Endothelial cell of umbilical vein (primary cell): ENCODE measurements at regions not wholly inside any gene's neighbourhood (a gene's known extent, or its start where the extent isn't known, plus 50 kb on each side); places are given as distances from the start of the nearest gene placed in this dataset.

Experiments used
- BruUV-seq: library from RNA; stranded (reverse); fragments of 400-500 nt; replicated peaks from 2 replicates; lab custom pipeline; 2021; lab: Mats Ljungman, UMichigan
- CTCF ChIA-PET: fragments of 300-600, 350-600 bp; sonication (Branson Sonifier 250); formaldehyde crosslinking; loops from one replicate; lab custom pipeline; 2021; ENCODE audit warnings: antibody characterized with exemption, inconsistent platforms; lab: Charles Lee
- POLR2A ChIA-PET: fragments of 300-600, 350-600 bp; sonication (Branson Sonifier 250); formaldehyde crosslinking; loops from one replicate; lab custom pipeline; 2021; ENCODE audit warnings: antibody characterized with exemption, inconsistent platforms; lab: Charles Lee
- DNase-seq: peaks from one replicate; pipeline ENCODE4 v3.0.0-alpha.2; 2011; ENCODE audit warnings: low read depth, low spot score
- FAIRE-seq: peaks from 2 replicates; lab custom pipeline; 2011; peaks lifted over from hg19 to GRCh38; lab: Jason Lieb, UNC
- H2AFZ ChIP-seq: 2 replicates; pipeline ENCODE4 v1.6.0; 2012; ENCODE audit warnings: low read depth, low read length, control low read depth, inconsistent platforms
- H3K27ac ChIP-seq: 2 replicates; pipeline ENCODE4 v1.5.1; 2011; ENCODE audit warnings: low read depth, mild to moderate bottlenecking, control low read depth, low read length, moderate library complexity; ENCODE audit not compliant: insufficient read depth
- H3K27me3 ChIP-seq, 2 experiments: 2 replicates each; pipeline versions ENCODE4 v1.6.0 to v1.6.1; 2011; ENCODE audit warnings: low read length in 2 of 2, mixed read lengths in 1 of 2; ENCODE audit not compliant: control insufficient read depth in 2 of 2, insufficient read depth in 2 of 2
- H3K36me3 ChIP-seq, 2 experiments: 2 replicates in 1 of 2; 3 replicates in 1 of 2; pipeline ENCODE4 v1.5.1; 2011; ENCODE audit warnings: low read length in 2 of 2, mild to moderate bottlenecking in 1 of 2, moderate library complexity in 1 of 2; ENCODE audit not compliant: control insufficient read depth in 2 of 2, insufficient read depth in 2 of 2; ENCODE audit errors: extremely low read depth in 1 of 2
- H3K4me1 ChIP-seq: 3 replicates; pipeline ENCODE4 v1.5.1; 2011; ENCODE audit warnings: mild to moderate bottlenecking, low read length; ENCODE audit not compliant: control insufficient read depth, insufficient read depth; ENCODE audit errors: extremely low read depth
- H3K4me2 ChIP-seq: 2 replicates; pipeline ENCODE4 v1.6.1; 2011; ENCODE audit warnings: low read length, control low read depth, mixed read lengths; ENCODE audit not compliant: insufficient read depth
- H3K4me3 ChIP-seq, 3 experiments: fragments of 200-600 bp in 1 of 3; sonication (generic), shearing (Covaris generic) in 1 of 3; replicated peaks in 1 of 3; 2 replicates each; pipeline ENCODE4 v1.5.1; 2011 to 2016; ENCODE audit warnings: control low read depth in 3 of 3, low read length in 3 of 3, mild to moderate bottlenecking in 2 of 3, inconsistent platforms in 1 of 3, low read depth in 1 of 3, moderate library complexity in 1 of 3; ENCODE audit not compliant: insufficient read depth in 1 of 3
- H3K79me2 ChIP-seq: 2 replicates; pipeline ENCODE4 v1.6.0; 2012; ENCODE audit warnings: low read length, inconsistent platforms; ENCODE audit not compliant: control insufficient read depth, insufficient read depth
- H3K9ac ChIP-seq: replicated peaks from 2 replicates; pipeline ENCODE3; 2011; ENCODE audit warnings: low read length, control low read depth; ENCODE audit not compliant: insufficient read depth; ENCODE audit errors: extremely low read depth
- H3K9me1 ChIP-seq: replicated peaks from 3 replicates; pipeline ENCODE4 v1.6.0; 2011; ENCODE audit warnings: mild to moderate bottlenecking, low read length; ENCODE audit not compliant: control insufficient read depth, insufficient read depth; ENCODE audit errors: extremely low read depth
- H3K9me3 ChIP-seq: replicated peaks from 2 replicates; pipeline ENCODE4 v1.5.1; 2012; ENCODE audit warnings: low read length, inconsistent platforms; ENCODE audit not compliant: control insufficient read depth, insufficient read depth
- H4K20me1 ChIP-seq: replicated peaks from 2 replicates; pipeline ENCODE3; 2011; ENCODE audit warnings: mild to moderate bottlenecking, low read length; ENCODE audit not compliant: control insufficient read depth, insufficient read depth; ENCODE audit errors: extremely low read depth
- CTCF ChIP-seq, 2 donors: IDR thresholded peaks; 1 replicate in 1 of 2; 2 replicates in 1 of 2; pipeline ENCODE4 v1.5.1; 2011; ENCODE audit warnings: low read length in 2 of 2, mild to moderate bottlenecking in 2 of 2, moderate library complexity in 2 of 2, control low read depth in 1 of 2, inconsistent platforms in 1 of 2, low read depth in 1 of 2; ENCODE audit not compliant: insufficient read depth in 1 of 2; ENCODE audit errors: extremely low read depth in 1 of 2
- EZH2 ChIP-seq: IDR thresholded peaks from 2 replicates; pipeline ENCODE4 v1.6.1; 2012; ENCODE audit warnings: borderline replicate concordance, low read depth, mild to moderate bottlenecking, moderate library complexity, low read length, inconsistent platforms; ENCODE audit not compliant: severe bottlenecking
- FOS ChIP-seq: IDR thresholded peaks from 2 replicates; pipeline ENCODE4 v1.6.1; 2011; ENCODE audit warnings: mild to moderate bottlenecking, low read length, moderate library complexity, borderline replicate concordance; ENCODE audit not compliant: insufficient read depth
- GATA2 ChIP-seq: IDR thresholded peaks from 2 replicates; pipeline ENCODE4 v1.7.0; 2011; ENCODE audit warnings: low read depth, mild to moderate bottlenecking, moderate library complexity, mixed read lengths, low read length; ENCODE audit not compliant: insufficient read length, insufficient read depth
- JUN ChIP-seq: IDR thresholded peaks from 2 replicates; pipeline ENCODE4 v1.6.1; 2011; ENCODE audit warnings: borderline replicate concordance, low read depth; ENCODE audit not compliant: insufficient read length, insufficient read depth
- MAX ChIP-seq: IDR thresholded peaks from 2 replicates; pipeline ENCODE4 v1.6.1; 2011; ENCODE audit not compliant: insufficient read depth, insufficient read length
- MYC ChIP-seq: IDR thresholded peaks from one replicate; pipeline ENCODE4 v1.6.1; 2011; ENCODE audit warnings: mild to moderate bottlenecking, low read depth, low read length
- POLR2A ChIP-seq: IDR thresholded peaks from 2 replicates; pipeline ENCODE4 v1.6.1; 2012; ENCODE audit warnings: low read depth, mild to moderate bottlenecking, control low read depth, low read length
- POLR2AphosphoS5 ChIP-seq: IDR thresholded peaks from 2 replicates; pipeline ENCODE4 v1.6.1; 2012; ENCODE audit warnings: low read depth, mild to moderate bottlenecking, control low read depth, low read length, moderate library complexity; ENCODE audit not compliant: insufficient read depth
- dilution Hi-C: fragments of 300-500 bp; cut with MboI; formaldehyde crosslinking; loops from one replicate; pipeline ENCODE4 v1.15.0; 2019; ENCODE audit warnings: low sequenced_read_pairs; ENCODE audit not compliant: extremely low pct_ligation_motif_present
- intact Hi-C: fragments of 100-400 bp; cut with micrococcal nuclease; formaldehyde crosslinking; loops from one replicate; pipeline ENCODE4 v1.10.0; 2022

- Histone ChIP-seq H3K9ac (no peak overlapping the region), H3K9me1 (no peaks in the 10 kb centered on the region), H3K4me1 (no peaks in the 10 kb centered on the region), H3K36me3 (no peaks in the 10 kb centered on the region), H3K79me2 (no peaks in the 10 kb centered on the region), H4K20me1 (no peaks in the 10 kb centered on the region), H3K9me3 (no peaks in the 10 kb centered on the region), H3K27me3 (no peaks in the 10 kb centered on the region), H3K4me2 (no peak overlapping the region), H3K4me3 (no peak overlapping the region), H3K27ac (no peak overlapping the region), H2AFZ (no peak overlapping the region)
- no peak for TF ChIP-seq POLR2AphosphoS5
- no peak for TF ChIP-seq CTCF (IDR thresholded peaks at IDR 0.05; ENCODE audit: extremely low read depth in 1 of 2, insufficient read depth in 1 of 2, low read depth in 1 of 2, low read length in 2 of 2)
- TF ChIP-seq POLR2A: no peak
- no peak for TF ChIP-seq MAX
- no peak for TF ChIP-seq JUN
- no peak for TF ChIP-seq GATA2
- no peak for TF ChIP-seq FOS
- no peak for TF ChIP-seq EZH2
- TF ChIP-seq MYC: no peak
- dilution Hi-C loops: no loop called here
- CTCF ChIA-PET: no interaction called here
- POLR2A ChIA-PET: no interaction called here
- no TSS peak for BruUV-seq
- intact Hi-C loops: no loop called here
- FAIRE-seq: no peak
- DNase-seq: no peak
Observed at GRCh38 chr6:106763361-106763760, 134.0 kb downstream of the QRSL1 start.
